Thyroid gland (tissue), 4 donors: ENCODE measurements at regions not wholly inside any gene's neighbourhood (a gene's known extent, or its start where the extent isn't known, plus 50 kb on each side); places are given as distances from the start of the nearest gene placed in this dataset.

Experiments used
- CTCF ChIP-seq, 6 experiments: fragments of 200-600 bp in 3 of 6; fragments of 450-650 bp in 3 of 6; sonication (generic) in 3 of 6; IDR thresholded peaks; one replicate each; pipeline ENCODE4 v1.5.1; 2016 to 2019; ENCODE audit warnings: antibody characterized with exemption in 6 of 6, mild to moderate bottlenecking in 2 of 6, inconsistent platforms in 1 of 6, moderate library complexity in 1 of 6
- POLR2A ChIP-seq, 2 donors: fragments of 450-650 bp; IDR thresholded peaks; one replicate each; pipeline ENCODE4 v1.6.1; 2017; ENCODE audit warnings: antibody characterized with exemption in 2 of 2, mild to moderate bottlenecking in 2 of 2, moderate library complexity in 1 of 2

GRCh38 chr10:43012578-43012977 is 64.3 kb upstream of the RET start:
- TF ChIP-seq POLR2A (IDR thresholded peaks at IDR 0.05) (no peak), CTCF (IDR thresholded peaks at IDR 0.05) (no peak)
